HCT116 (cell line): ENCODE measurements at regions not wholly inside any gene's neighbourhood (a gene's known extent, or its start where the extent isn't known, plus 50 kb on each side); places are given as distances from the start of the nearest gene placed in this dataset.

ENCODE experiments used
- ATAC-seq: fragments of 200-7000 bp; cut with Tn5 transposase; 2 replicates; pipeline ENCODE4 v1.9.1; 2020; ENCODE audit warnings: mild to moderate bottlenecking, moderate library complexity
- BruUV-seq: library from RNA; stranded (reverse); fragments of 400-500 nt; replicated peaks from 2 replicates; lab custom pipeline; 2021; lab: Mats Ljungman, UMichigan
- CTCF ChIA-PET: fragments of 300-600 bp; sonication (Branson Sonifier 250); formaldehyde crosslinking; loops from one replicate; lab custom pipeline; 2021; ENCODE audit warnings: antibody characterized with exemption; lab: Charles Lee
- POLR2A ChIA-PET: fragments of 300-600, 350-600 bp; sonication (Branson Sonifier 250); formaldehyde crosslinking; loops from one replicate; lab custom pipeline; 2021; ENCODE audit warnings: antibody characterized with exemption; lab: Charles Lee
- RAD21 ChIA-PET, 2 experiments: fragments of 300-600 bp; sonication (Branson Sonifier 250); formaldehyde crosslinking; loops; one replicate each; lab custom pipeline; 2023; ENCODE audit warnings: low total read pairs in 2 of 2; ENCODE audit not compliant: uncharacterized antibody in 2 of 2, unreplicated experiment in 2 of 2, low non-redundant PET in 1 of 2; lab: Charles Lee
- DNase-seq: peaks from one replicate; pipeline ENCODE4 v3.0.0-alpha.2; 2010; ENCODE audit warnings: low read depth, low spot score
- H2AFZ ChIP-seq: fragments of 200-600 bp; shearing (Covaris generic), sonication (generic); 2 replicates; pipeline ENCODE4 v1.6.1; 2017; ENCODE audit warnings: low read depth, mixed run types, mixed read lengths, antibody characterized with exemption, low read length; ENCODE audit not compliant: poor library complexity, severe bottlenecking
- H3K27ac ChIP-seq: 2 replicates; pipeline ENCODE4 v1.5.1; 2012; ENCODE audit warnings: low read depth, low read length
- H3K27me3 ChIP-seq: fragments of 200-600 bp; sonication (generic); 2 replicates; pipeline ENCODE4 v1.6.1; 2016; ENCODE audit warnings: mixed run types, low read length, mixed read lengths; ENCODE audit not compliant: insufficient read depth
- H3K36me3 ChIP-seq, 2 experiments: fragments of 200-500 bp in 1 of 2; fragments of 200-600 bp in 1 of 2; sonication (Bioruptor generic) in 1 of 2; sonication (generic) in 1 of 2; 2 replicates each; pipeline versions ENCODE4 v1.5.1 to v1.6.1; 2014 to 2016; ENCODE audit warnings: low read length in 2 of 2, inconsistent platforms in 1 of 2, mixed read lengths in 1 of 2, mixed run types in 1 of 2; ENCODE audit not compliant: insufficient read depth in 2 of 2, control insufficient read depth in 1 of 2
- H3K4me1 ChIP-seq, 2 experiments: fragments of 200-600 bp in 1 of 2; sonication (generic) in 1 of 2; 2 replicates each; pipeline versions ENCODE4 v1.5.1 to v1.6.1; 2012 to 2017; ENCODE audit warnings: low read length in 2 of 2, inconsistent platforms in 1 of 2, mild to moderate bottlenecking in 1 of 2, mixed read lengths in 1 of 2, mixed run types in 1 of 2, moderate library complexity in 1 of 2; ENCODE audit not compliant: insufficient read depth in 2 of 2, control insufficient read depth in 1 of 2
- H3K4me2 ChIP-seq: fragments of 200-600 bp; sonication (generic); 2 replicates; pipeline ENCODE4 v1.6.1; 2017; ENCODE audit warnings: mixed run types, low read length, mixed read lengths
- H3K4me3 ChIP-seq, 2 experiments: fragments of 200-600 bp in 1 of 2; sonication (generic) in 1 of 2; replicated peaks in 1 of 2; 2 replicates each; pipeline ENCODE4 v1.5.1; 2011 to 2016; ENCODE audit warnings: low read length in 2 of 2, control low read depth in 1 of 2, low read depth in 1 of 2, mild to moderate bottlenecking in 1 of 2, mixed read lengths in 1 of 2, mixed run types in 1 of 2
- H3K79me2 ChIP-seq: fragments of 200-600 bp; sonication (generic); 2 replicates; pipeline ENCODE4 v1.6.1; 2017; ENCODE audit warnings: mild to moderate bottlenecking, mixed run types, low read length, moderate library complexity, mixed read lengths; ENCODE audit not compliant: insufficient read depth
- H3K9ac ChIP-seq: fragments of 200-600 bp; sonication (generic); 2 replicates; pipeline ENCODE4 v1.6.1; 2016; ENCODE audit warnings: low read length, mixed read lengths
- H3K9me2 ChIP-seq: fragments of 200-600 bp; sonication (generic), shearing (Covaris generic); 2 replicates; pipeline ENCODE4 v1.6.1; 2017; ENCODE audit warnings: mixed run types, mild to moderate bottlenecking, moderate library complexity; ENCODE audit not compliant: insufficient read depth
- H3K9me3 ChIP-seq, 2 experiments: fragments of 200-500 bp in 1 of 2; fragments of 200-600 bp in 1 of 2; sonication (Bioruptor generic) in 1 of 2; sonication (generic) in 1 of 2; 2 replicates each; pipeline ENCODE4 v1.6.1; 2014 to 2017; ENCODE audit warnings: low read length in 2 of 2, mixed read lengths in 2 of 2, inconsistent platforms in 1 of 2, low read depth in 1 of 2, mild to moderate bottlenecking in 1 of 2, mixed run types in 1 of 2, moderate library complexity in 1 of 2; ENCODE audit not compliant: control insufficient read depth in 1 of 2, insufficient read depth in 1 of 2
- H4K20me1 ChIP-seq: fragments of 200-600 bp; sonication (generic), shearing (Covaris generic); 2 replicates; pipeline ENCODE4 v1.6.1; 2017; ENCODE audit warnings: mixed run types, mild to moderate bottlenecking, moderate library complexity; ENCODE audit not compliant: insufficient read depth
- ATF3 ChIP-seq: IDR thresholded peaks from 2 replicates; pipeline ENCODE4 v1.6.1; 2012
- CBX3 ChIP-seq: IDR thresholded peaks from 2 replicates; pipeline ENCODE4 v1.6.1; 2012; ENCODE audit warnings: low read depth
- CEBPB ChIP-seq: IDR thresholded peaks from 2 replicates; pipeline ENCODE4 v1.6.1; 2012; ENCODE audit warnings: low read depth
- JUND ChIP-seq: IDR thresholded peaks from 2 replicates; pipeline ENCODE4 v1.6.1; 2012
- SIN3A ChIP-seq: IDR thresholded peaks from 2 replicates; pipeline ENCODE4 v1.6.1; 2012; ENCODE audit warnings: low read depth
- SP1 ChIP-seq: IDR thresholded peaks from 2 replicates; pipeline ENCODE4 v1.6.1; 2012; ENCODE audit warnings: low read depth
- SRF ChIP-seq: IDR thresholded peaks from 2 replicates; pipeline ENCODE4 v1.6.1; 2012; ENCODE audit warnings: low read depth
- TCF7L2 ChIP-seq: IDR thresholded peaks from 2 replicates; pipeline ENCODE4 v1.7.0; 2011; ENCODE audit warnings: borderline replicate concordance, inconsistent platforms; ENCODE audit not compliant: insufficient read depth, insufficient read length; ENCODE audit errors: extremely low read depth
- YY1 ChIP-seq: IDR thresholded peaks from 2 replicates; pipeline ENCODE4 v1.6.1; 2011; ENCODE audit warnings: low read length, low read depth, moderate library complexity, mild to moderate bottlenecking; ENCODE audit not compliant: insufficient replicate concordance; ENCODE audit errors: extremely low read depth
- ZNF274 ChIP-seq: fragments of 200-500 bp; sonication (Bioruptor generic); IDR thresholded peaks from 2 replicates; pipeline ENCODE4 v1.6.1; 2014; ENCODE audit warnings: mild to moderate bottlenecking, low read depth, low read length, inconsistent platforms
- intact Hi-C: fragments of 100-400 bp; cut with micrococcal nuclease; formaldehyde crosslinking; loops from 2 replicates; pipeline ENCODE4 v1.10.0; 2022
- TF ChIP-seq, protein P1 (sequence below): IDR thresholded peaks from 2 replicates; pipeline ENCODE4 v1.6.1; 2012

GRCh38 chr1:209390764-209391163 is 192.8 kb upstream of the CAMK1G start:
- no TSS peak for BruUV-seq
- no peak for DNase-seq
- CTCF ChIA-PET = no interaction called here
- Histone ChIP-seq H3K9ac (no peak overlapping the region), H3K27ac (no peak overlapping the region), H3K4me1 (peaks cover 0 to 39% of the 10 kb centered on the region in 2 experiments; a peak in 2 of 4 replicates), H4K20me1 (no peaks in the 10 kb centered on the region), H3K4me2 (no peak overlapping the region), H3K79me2 (no peaks in the 10 kb centered on the region), H3K9me3 (no peaks in the 10 kb centered on the region), H3K36me3 (no peaks in the 10 kb centered on the region), H3K9me2 (no peaks in the 10 kb centered on the region), H3K4me3 (no peak overlapping the region), H3K27me3 (no peaks in the 10 kb centered on the region), H2AFZ (no peak overlapping the region)
- no peak for TF ChIP-seq YY1
- TF ChIP-seq SRF = no peak
- TF ChIP-seq JUND = no peak
- TF ChIP-seq, protein P1, sequence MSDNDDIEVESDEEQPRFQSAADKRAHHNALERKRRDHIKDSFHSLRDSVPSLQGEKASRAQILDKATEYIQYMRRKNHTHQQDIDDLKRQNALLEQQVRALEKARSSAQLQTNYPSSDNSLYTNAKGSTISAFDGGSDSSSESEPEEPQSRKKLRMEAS = no peak
- TF ChIP-seq CBX3 = no peak
- no peak for TF ChIP-seq ZNF274
- no peak for TF ChIP-seq SP1
- no peak for TF ChIP-seq SIN3A
- TF ChIP-seq ATF3 = no peak
- RAD21 ChIA-PET = no interaction called here
- no peak for ATAC-seq
- POLR2A ChIA-PET = no interaction called here
- intact Hi-C loops = no loop called here

GRCh38 chr1:209391792-209392191 is 191.7 kb upstream of the CAMK1G start:
- RAD21 ChIA-PET = no interaction called here
- no peak for ATAC-seq
- Histone ChIP-seq H3K27ac (no peak overlapping the region), H3K79me2 (no peaks in the 10 kb centered on the region), H3K9ac (no peak overlapping the region), H3K36me3 (no peaks in the 10 kb centered on the region), H2AFZ (no peak overlapping the region)
- DNase-seq = no peak
- intact Hi-C loops = no loop called here
- TF ChIP-seq TCF7L2 = no peak
- no peak for TF ChIP-seq SRF
- no peak for TF ChIP-seq SIN3A
- TF ChIP-seq SP1 = no peak
- TF ChIP-seq CEBPB = no peak
- TF ChIP-seq, all 23 proteins: peak for 0
- POLR2A ChIA-PET = no interaction called here
- Histone ChIP-seq H3K9me3 (no peaks in the 10 kb centered on the region), H3K9me2 (no peaks in the 10 kb centered on the region), H3K4me1 (peaks cover 0 to 41% of the 10 kb centered on the region in 2 experiments; a peak in 2 of 4 replicates), H4K20me1 (no peaks in the 10 kb centered on the region), H3K27me3 (no peaks in the 10 kb centered on the region; the same call in 1 of the 2 replicates), H3K4me2 (no peak overlapping the region), H3K4me3 (no peak overlapping the region)
- BruUV-seq = no TSS peak
- CTCF ChIA-PET = no interaction called here
